PC-9 (cell line): ENCODE measurements at regions not wholly inside any gene's neighbourhood (a gene's known extent, or its start where the extent isn't known, plus 50 kb on each side); places are given as distances from the start of the nearest gene placed in this dataset.

Source experiments
- CTCF ChIP-seq: fragments of 200-600 bp; sonication (generic); conservative IDR thresholded peaks from 2 replicates; pipeline ENCODE4 v1.6.1; 2017; ENCODE audit warnings: mixed run types, antibody characterized with exemption, mild to moderate bottlenecking, moderate library complexity
- EZH2 ChIP-seq: fragments of 200-600 bp; sonication (generic); IDR thresholded peaks from 2 replicates; pipeline ENCODE4 v1.8.0; 2017; ENCODE audit warnings: antibody characterized with exemption, low read depth

DNA sequence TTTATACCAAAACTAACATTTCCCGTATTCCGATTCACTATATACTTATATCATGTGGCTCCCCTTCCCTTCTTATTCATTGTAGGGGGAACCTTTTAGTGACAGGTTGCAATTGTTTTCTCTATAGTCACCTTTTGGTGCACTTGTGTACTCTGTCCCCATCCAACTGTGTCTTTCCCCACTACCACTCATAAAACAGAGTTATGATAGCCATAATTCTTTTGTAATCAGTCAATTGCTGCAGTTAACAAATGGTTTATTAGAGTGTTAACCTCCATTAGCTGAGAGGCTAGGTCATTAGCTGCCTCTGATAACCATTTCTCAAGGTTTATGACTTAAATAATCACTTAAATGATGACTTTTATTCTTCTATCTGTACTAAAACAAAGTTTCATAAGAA, 338.1 kb upstream of the SEL1L start:
- no peak for TF ChIP-seq CTCF
- no peak for TF ChIP-seq EZH2
